GM19395 (cell line): ENCODE measurements at regions not wholly inside any gene's neighbourhood (a gene's known extent, or its start where the extent isn't known, plus 50 kb on each side); places are given as distances from the start of the nearest gene placed in this dataset.

Experiments
- ATAC-seq: cut with Tn5 transposase; IDR thresholded peaks from one replicate; pipeline ENCODE4 v1.9.1; 2021; ENCODE audit warnings: mild to moderate bottlenecking, moderate library complexity; ENCODE audit not compliant: unreplicated experiment

DNA sequence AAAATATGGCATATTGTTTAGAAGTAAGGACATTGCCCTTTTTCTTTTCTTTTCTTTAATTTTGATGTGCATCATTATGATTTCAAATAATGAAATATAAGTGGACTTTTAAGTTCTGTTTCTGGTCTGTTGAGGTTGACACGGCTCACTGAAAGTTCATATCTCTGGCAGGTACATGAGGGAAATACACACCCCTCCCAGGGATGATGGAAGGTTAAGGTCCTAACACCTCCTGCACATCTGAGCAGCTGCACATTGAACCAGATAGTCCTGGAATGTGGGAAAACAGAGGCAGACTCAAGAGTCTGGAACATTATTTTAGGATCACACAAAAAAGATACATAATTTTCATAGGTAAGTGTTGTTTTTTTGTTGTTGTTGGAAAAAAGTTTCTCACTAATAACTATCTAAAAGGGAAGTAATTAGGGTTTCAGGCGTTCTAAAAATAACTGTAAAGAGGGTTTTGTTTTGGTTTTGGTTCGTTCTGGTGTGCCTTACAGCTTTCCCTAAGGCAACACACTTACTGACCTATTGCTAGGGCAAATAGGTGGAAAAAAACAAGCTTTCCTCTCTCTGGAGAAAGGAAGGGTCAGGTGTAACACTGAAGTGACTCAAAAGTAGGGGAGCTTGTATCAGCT lies 201.2 kb upstream of the PRKCQ start:
- ATAC-seq, result peak; percentile 60

DNA sequence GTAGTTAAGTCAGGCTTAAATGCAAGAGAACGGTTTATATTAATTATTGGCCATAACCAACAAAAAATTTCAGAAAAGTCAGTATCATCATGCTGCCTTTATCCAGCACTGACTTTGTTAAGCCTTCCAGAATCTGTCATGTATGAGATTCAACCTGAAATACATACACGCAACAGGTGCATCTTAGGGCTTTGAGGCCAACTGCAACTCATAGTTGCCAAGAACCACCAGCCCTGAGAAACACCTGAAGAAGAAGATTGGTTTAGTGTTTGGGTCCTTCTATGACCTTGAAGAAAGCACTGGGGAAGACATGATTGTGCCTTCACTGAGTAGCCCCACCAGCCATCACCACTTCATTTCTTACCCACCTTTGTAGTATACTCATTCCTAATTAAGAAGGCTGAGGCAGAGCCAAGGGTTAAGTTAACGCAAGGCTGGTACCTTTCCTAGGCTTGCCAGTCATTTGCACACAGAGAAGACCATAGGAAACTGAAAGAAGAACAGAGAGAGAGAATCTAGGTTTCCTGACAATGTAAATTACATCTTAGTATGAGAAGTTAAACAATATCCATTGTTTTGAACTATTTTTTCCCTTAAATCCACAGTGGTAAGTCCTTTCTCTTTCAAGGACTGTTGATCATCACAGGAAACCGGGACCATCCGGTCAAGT lies 200.1 kb upstream of the PRKCQ start:
- ATAC-seq, result peak; percentile 57

DNA sequence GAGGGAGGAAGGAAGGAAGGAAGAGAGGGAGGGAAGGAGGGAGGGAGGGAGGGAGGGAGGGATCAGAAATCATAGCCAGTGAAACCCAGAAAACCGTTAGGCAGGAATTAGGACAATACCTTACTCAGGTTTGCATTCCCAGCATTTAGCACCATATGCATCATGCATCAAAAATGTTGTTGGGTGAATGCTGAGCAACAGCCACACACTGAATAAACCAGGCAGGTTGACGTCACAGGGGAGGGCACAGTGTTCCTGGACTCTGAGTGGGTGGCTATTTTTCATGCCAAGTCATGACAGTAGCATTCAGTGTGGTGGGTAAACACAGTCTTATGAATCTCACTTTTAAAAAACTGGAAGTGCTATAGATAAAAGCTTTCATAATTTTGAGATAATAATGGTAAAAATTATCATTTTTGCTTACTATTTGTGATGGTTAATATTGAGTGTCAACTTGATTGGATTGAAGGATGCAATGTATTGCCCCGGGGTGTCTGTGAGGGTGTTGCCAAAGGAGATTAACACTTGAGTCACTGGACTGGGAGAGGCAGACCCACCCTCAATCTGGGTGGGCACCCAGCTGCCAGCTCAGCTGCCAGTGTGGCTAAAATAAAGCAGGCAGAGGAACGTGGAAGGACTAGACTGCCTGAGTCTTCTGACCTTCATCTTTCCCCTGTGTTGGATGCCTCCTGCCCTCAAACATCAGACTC lies 199.1 kb upstream of the PRKCQ start:
- no peak for ATAC-seq

DNA sequence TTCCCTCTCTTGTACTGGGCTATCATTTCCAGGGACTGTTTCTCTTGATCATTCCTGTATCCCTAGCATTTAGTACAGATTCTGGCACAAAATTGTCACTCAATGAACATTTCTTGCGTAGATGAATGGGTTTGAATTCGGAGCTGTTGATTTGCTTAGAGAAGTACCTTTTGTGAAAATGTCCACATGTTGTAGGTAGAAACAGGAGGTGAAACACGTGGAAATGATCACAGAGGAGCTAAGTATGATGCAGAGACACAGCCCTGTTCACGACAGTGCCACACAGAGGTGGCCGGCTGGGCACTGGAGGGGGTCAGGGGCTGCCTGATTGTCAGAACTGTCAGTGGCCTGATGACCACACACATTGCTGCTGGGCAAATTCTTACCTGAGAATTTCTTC lies 196.1 kb upstream of the PRKCQ start:
- ATAC-seq, result no peak

DNA sequence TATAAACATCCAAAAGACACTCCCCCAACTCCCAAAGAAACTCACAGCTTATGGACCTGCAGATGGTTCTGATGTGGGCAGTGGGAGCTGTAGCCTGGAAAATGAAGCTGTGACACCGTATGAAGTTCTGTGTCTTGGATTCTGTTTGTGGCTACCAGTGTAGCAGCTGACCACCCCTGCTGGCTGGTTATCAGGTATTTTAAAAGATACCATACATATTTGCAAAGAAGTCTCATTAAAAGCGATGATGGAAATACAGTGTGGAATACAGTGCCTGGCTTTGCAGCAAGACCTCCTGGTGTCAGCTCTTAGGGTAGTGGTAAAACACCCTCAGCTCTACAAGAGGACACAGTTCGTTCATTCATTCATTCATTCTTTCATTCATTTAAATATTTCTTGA lies 194.3 kb upstream of the PRKCQ start:
- no peak for ATAC-seq

DNA sequence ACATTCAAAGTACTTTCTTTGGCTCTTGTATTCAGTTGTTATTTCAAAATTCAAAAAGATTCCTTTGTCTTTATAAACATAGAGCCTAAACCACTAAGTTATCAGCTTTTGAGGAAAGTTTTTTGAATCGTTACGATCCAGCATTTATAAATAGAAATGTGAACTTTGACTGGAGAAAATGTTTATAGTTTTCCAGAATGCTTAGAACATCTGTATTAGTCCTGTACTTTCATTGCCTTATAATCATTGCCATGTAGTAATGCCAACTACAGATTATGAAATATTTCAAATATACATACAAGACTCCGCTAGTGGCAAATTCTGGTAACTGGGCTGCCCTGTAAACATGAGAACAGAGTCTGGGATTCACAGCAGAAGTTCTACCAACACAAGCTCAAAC lies 191.3 kb upstream of the PRKCQ start:
- ATAC-seq, result no peak

DNA sequence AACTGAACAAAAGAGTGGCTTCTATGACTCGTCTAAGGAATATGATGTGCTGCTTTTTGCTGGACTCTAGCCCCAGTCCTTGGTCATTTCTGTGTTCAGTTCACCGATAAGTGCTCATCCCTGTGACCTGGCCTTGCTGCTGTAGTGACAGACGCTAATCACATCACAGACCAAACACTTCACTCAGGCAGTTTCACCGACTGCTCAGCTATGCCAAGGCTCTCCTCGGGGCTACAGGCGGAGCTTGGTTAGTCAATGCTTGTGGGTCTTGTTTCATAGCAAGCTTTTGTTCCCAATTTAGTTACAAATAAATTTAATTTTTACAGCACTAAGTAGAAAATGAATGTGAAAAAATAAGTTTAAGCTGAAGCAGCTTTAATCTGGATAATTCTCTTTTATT lies 190.8 kb upstream of the PRKCQ start:
- ATAC-seq, result no peak

DNA sequence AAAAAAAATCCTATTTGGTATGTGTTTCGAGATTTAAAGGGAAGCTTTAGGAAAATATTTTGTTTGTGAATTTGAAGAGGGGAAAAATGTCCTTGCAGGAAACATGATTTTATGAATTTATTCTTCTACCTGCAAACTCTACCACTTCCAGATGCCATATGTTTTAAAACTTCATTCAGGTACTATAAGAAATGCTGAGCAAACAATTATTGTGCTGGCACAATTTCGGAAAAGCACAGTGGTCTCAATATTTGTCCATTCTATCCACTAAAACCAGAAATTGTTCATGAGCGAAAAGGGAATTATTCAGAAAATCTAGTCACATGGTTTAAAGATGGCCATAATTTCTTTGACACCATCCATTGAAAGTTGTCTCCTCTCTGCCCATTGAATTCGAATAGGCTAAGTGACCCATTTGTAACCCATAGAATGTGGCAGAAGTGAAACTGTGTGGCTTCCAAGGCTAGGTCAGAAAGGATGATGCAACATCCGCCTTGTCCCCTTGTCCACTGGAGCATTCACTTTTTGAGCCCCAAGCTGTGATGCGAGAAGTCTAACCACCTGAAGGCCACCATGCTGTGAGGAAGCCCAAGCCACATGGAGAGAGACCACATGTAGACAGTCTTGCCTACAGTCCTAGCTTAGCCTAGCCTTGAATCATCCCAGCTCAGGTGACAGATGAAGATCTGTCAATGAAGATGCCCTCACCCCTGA lies 189.8 kb upstream of the PRKCQ start:
- no peak for ATAC-seq

DNA sequence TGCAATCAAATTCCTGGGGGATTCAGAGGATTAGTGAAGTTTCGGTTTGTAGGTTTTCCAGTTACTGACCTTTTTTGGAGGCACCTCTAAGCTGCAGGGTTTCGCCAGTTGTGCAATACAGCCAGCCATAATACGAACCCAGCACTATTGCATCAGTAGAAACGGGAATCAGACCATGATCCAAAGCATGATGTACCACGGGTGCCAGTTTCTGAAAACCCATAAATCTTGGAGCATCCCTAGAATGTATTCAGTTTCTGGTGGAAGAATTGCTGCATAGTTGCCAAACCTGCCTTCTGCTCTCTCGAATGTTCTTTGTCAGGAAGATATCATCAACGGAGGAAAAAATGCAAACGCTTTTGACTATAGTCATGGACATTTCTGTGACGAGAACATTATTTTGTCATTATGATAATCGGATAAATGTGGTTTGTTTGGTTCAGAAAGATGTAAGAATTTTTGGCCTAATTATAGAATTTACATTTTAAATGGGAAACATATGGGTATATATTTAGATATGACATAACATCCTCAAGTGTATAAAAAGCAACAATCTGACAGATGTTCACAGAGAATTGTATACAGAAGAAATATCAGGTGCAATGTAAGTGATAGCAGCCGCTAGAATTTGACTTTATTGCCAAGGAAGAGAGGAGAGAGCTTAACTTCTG lies 186.2 kb upstream of the PRKCQ start:
- ATAC-seq, result no peak

DNA sequence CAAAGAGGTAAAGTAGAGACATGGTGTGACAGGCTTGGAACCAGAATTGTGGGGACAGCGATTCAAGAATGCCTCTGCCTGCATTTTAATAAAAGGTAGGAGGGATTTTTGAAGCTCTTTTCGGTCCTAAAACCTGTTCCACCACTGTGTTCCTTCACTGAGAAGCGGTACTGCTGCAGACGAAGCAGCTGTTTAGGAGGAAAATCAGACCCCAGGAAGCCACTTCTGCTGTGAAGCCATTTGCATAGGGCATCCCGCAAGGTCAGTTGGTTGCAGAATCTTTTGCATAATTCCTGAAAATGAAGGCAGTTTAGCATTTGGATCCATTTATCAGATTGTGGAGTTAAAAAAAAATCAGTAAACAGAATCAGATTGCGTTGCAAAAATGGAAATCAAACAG lies 183.3 kb upstream of the PRKCQ start:
- no peak for ATAC-seq

DNA sequence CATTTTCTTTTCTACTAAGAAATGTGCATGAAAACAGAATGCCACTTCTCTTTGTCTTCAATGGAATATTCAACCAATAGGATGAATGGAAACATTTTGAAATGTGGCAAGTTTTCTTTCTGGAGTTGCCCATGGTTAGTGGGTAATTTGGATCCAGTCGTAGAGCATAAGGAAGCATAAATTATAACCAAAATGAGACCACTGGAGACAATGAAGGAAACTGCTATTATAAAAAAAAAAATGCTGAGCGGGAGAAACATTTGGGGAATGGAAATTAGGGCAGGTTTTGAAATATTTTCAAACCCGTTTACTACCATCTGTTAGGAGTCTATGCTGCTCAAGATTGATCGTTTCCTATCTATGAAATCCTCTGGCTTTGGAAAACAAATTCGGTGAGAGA lies 182.9 kb upstream of the PRKCQ start:
- ATAC-seq, result no peak

DNA sequence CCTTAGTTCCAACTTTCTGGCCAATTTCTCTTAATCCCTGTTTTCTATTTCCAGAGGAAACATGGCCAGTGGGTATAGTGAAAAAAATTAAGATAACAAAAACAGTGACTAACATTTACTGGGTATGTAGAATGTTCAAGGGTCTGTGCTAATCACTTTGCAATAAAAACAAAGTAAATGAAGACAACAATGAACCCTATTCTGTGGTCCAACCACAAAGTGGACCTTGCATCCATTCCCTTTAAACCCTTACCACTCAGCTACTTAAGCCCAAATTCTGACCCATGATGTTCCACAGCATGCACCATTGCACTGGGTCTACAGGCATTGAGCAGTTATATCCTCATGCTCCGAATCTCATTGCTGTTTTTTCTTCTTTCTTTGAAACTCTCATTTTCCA lies 179.9 kb upstream of the PRKCQ start:
- ATAC-seq, result no peak

DNA sequence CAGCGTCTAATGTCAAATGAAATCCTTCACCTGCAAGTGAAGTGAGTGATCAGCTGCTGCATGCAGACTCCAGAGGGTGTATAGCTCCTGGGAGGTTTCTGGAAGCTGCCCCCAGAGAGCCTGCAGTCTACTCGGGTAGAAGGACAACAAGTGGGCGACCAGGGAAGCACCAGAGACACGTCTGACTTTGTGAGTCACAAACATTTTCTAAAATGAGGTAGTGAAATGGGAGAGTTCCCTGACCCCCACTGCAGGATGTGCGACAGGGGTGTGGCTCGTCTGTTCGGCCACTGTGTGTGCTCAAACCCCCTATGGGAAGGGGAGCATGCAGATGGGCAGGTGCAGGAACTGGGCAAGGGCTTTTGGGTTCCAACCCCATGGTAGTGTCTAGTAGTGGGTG lies 177.1 kb upstream of the PRKCQ start:
- no peak for ATAC-seq

DNA sequence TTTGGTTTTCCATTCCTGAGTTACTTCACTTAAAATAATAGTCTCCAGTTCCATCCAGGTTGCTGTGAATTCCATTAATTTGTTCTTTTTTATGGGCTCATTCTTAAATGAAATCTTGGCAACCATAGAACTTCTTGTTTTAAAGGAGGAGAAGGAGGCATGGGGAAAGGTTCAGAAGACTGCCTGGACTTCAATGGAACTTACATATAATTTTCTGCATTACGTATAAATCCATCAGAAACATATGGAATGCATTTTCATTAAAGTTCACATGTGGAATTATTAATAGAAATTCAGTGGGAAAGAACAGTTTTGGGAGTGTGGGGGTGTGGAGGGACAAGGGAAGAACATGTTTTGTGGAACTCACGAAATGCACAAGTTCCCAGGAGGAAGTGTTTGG lies 176.6 kb upstream of the PRKCQ start:
- ATAC-seq, result no peak

DNA sequence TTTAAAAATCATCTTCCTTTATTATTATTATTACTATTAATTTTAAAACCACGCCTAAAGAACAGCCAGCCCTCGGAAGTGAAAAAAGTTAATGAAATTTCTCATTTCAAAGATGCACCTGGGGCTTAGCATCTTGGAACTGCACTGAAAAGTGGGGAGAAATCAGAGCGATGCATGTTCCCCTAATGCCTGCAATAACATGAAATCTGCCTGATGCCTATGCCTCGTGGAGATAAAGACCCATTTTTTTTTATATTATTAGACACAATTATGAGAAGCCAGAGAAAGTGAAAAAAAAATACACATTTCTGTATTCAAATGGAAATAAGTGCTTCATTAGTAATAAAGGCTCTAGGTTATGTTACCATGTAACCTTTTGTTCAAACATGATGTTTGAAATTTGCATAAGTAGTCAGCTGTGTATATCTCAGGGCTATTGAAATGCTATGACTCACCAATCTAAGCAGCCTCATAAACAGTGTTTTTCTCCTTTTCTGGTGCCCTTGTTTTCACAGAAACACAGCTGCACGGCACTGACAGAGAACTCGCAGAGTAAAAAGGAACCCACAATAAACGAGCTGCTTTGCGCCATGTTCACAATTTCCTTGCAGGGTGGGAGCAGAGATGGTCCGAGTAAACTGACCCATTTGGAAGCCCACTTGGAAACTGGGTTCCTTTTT lies 175.8 kb upstream of the PRKCQ start:
- peak; percentile 68 for ATAC-seq

DNA sequence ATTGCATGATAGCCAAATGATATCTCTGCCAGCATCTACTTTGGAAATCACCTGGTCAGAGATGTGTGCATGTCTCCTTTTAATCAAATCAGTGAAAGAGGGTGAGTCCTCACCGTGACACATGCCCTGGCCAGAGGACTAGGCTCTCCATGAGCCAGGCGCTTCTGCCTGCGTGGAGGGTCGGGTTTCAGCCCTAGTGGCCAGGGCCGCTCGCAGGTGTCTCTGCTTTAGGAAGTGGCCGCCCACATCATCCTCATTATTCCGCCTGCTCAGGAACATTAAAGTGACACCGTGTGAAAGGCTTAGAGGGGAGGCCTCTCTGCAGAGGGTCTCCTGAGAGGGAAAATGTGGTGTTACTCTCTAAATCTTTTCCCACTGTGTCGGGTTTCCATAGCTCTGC lies 173.6 kb upstream of the PRKCQ start:
- ATAC-seq, result no peak

DNA sequence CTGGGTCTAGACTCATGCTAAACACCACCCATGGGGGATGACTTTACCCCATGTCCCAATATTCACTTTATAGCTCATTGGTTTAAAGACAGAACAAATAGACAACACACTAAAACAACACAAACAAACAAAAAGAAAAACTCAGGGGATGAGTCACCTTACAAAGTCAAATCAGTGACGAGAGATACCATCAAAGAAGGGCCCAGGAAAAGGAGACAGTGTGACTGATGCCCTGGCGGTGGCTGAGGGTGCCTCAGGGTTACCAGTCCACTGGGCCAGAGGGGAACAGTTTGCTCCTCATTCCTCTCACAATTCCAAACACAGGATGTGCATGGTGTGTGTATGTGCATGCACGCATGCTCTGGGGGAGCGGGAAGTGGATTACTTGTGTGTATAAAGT lies 171.3 kb upstream of the PRKCQ start:
- ATAC-seq, result no peak

DNA sequence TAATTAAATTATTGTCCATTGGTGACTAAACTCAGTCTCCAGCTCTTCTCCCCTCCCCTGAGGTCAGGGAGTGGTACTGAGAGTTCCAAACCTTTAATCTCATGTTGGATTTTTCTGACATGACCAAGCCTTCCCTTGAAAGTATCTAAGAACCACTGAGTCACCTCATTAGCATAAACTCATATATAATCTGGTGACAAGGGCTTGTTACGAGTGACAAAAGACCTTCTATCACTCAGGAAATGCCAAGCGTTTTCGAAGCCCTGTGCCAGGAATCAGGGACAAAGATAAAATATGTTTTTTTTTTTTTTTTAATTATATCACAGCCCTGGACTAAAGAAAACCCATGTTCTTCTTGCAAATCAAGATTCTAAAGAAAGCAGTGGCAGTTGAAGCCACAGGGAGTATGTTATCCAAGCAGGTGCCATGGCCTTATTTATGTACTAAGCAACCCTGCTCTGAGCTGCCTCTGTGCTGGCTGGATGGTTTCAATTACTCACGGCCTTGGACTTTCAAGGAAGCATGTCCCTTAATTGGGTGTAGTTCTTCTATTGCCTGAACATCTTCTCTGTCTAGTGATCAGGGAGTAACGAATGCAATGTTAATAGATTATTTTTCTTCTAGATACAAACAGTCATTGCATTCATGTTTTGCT lies 169.0 kb upstream of the PRKCQ start:
- no peak for ATAC-seq

DNA sequence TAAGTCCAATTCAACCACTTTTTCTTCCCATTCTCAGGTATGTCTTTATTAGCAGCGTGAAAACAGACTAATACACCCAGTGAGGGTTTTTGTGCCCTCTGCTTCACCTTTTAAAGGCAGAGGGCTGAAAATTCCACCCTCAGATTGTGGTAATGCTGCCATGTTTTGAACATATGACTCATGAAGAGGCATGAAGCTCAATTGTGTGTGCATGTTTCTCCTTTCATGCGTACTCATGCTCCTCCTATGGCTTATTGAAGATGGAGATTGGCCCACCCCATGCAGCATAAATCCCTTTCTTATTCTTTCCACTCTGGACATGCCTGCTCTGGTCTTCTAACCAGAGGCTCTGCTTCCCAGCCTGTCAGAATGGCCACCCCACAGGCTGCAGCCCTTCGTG lies 168.0 kb upstream of the PRKCQ start:
- no peak for ATAC-seq

DNA sequence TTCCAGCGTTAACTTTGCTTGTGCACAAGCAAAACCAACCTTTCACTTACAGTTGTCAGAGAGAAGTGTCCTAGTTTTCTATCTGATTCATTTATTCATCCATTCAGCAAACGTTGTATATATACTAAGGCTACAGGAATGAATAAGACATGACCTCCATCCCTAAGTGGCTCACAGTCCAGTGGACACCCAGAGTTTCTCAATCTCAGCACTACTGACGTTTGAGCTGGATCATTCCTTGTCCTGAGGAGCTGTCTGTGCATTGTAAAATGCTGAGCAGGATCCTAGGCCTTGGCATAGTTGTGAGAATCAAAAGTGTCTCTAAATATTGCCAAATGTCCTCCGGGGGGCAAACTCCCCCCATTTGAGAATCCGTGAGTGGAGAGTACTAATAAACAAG lies 166.7 kb upstream of the PRKCQ start:
- ATAC-seq, result no peak
